ENCODE measurements at regions not wholly inside any gene's neighbourhood (a gene's known extent, or its start where the extent isn't known, plus 50 kb on each side); places are given as distances from the start of the nearest gene placed in this dataset.

DNA sequence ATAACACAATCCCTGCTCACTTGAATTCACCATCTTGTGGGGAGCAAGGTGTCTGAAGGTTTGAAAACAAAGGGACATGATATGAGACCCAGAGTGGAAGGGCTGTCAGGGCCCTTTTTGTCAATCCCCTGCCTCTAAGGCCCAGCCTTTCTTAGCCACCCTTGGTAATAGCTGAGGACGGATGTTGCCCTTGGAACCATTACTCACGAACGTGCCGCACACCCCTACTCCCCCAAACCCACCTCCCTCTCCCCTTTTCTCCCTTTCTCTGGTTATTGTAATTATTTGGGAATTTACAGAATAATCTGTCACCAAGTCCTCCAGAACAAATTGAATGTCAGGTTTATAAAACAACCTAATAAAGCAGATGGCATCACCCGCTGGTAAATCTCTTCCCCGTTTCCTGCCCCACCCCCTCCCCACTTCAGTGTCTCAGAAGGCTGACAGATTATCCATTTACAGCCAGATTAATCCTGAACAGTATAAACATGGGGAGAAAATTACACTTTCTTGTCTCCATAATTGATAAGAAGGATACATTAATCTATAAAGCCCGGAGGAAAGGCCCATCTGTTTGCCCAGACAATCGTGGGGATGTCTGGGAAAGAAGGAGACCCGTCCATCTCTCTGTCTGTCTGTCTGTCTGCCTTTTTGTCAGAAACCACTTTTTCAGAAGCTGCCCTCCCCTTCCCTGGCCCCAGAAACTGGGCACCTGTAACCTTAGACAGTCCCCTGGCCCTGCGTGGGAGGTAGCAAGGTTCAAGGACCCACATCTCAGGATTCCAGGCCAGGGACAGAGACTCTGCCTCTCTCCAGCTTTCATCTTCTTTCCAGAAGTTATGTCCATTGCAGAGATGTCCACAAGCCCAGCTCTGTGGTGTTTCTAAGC is 60.6 kb upstream of the CD34 start:
- no peak for DNase-seq (ENCODE audit: low spot score)

DNA sequence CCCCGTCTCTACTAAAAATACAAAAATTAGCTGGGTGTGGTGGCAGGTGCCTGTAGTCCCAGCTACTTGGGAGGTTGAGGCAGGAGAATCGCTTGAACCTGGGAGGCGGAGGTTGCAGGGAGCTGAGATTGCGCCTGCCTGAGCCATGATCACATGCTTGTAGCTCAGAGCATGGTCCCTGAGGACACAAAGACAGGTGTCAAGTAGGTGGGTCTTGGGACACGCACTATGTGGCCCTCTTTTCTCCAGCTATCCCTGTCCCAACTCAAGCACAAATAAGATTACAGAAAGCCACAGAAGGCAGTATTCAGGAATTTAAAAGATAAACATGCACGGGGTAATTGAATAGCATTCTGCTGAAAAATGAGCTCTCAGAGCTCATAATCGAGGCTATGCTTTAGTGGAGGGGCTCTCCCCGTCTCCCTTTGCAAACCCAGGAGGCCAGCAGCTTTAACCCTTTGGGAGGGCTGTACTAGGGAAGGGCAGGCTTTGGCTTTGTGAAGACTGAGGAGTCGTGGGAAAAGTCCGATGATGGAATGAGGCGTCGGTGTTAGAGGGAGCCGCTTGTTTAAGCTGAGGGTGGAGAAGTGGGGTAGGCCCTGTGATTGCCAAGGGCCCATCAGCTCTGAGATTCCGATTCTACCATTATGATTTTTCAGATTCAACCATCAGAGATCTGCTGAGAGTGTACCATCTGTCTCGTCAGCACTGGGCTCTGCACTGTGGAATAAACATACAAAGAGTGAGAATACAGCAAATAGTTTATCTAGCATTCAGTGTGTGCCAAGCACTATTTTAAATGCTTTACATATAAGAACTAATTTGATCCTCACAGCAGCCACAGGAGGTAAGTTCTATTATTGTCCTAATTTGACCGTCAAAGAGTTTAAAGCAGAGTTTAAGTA is 59.7 kb upstream of the CD34 start:
- DNase-seq (ENCODE audit: low spot score): no peak

DNA sequence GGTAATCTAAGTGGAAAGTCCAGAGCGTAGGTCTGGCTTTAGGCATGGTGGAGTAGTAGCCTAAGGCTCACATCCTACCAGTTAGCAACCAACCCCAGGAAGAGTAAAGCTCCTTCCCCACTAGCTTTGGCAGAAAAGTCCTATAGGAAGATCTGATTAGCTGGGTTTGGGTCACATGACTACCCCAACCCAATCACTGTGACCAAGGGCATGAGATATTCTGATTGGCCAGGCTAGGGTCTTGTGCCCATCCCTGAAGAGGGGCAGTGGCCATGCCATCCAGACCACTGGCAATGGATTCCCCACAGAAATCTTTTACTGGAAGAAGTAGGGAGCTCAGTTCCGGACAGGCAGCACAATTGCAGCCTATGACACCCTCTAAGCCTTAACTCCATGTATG is 58.6 kb upstream of the CD34 start:
- no peak for DNase-seq (ENCODE audit: low spot score)

DNA sequence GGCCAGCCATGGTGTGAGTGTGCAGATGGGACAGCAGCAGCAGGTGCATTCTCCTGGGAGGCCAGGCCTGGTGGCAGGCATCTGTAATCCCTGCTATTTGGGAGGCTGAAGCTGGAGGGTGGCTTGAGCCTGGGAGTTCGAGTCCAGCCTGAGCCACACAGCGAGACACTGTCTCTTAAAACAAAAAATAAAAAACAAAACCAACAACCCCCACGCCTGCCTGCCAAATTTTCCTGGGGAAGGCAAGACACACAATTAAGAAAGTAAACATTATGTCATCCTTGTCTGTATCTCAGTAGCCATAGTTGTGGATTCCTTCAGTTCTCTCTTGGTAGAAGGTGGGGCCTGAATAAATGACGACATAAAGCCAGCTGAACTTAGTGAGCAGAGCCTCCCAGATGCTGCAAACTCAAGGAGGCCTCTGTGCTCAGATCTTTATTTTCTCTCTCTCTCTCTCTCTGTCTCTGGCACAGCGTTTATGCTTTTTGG is 57.6 kb upstream of the CD34 start:
- DNase-seq (ENCODE audit: low spot score): no peak

DNA sequence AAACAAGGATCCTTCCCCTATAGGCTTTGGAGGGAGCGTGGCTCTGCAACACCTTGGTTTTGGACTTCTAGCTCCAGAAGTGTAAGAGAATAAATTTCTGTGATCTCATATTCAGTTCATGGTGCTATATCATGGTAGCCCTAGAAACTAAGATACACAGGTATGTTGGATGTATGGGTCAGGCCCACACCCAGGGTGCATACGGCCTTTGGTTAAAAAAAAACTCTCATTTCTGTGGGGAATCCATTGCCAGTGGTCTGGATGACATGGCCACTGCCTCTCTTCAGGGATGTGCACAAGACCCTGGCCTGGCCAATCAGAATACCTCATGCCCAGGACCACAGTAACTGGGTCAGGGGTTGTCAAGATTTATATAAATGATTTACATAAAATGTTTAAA is 56.8 kb upstream of the CD34 start:
- no peak for DNase-seq (ENCODE audit: low spot score)

DNA sequence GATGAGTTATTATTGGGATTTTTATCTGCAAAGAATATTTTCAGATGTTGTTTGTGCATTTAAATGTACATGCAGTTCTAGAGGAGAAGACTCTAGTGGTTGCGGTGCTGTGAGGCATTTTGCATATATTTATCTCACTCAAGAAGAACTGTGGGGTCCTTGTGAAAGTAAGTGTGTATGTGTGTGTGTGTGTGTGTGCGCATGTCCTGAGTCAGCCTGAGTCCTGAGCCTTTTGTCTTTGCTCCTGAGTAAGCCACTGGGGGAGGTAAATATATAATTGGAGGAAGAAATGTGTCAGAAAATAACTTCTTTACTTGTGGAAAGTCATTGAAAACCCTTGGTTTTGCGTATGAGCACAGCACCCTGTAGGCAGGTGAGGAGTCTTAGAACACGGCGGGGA is 55.6 kb upstream of the CD34 start:
- no peak for DNase-seq (ENCODE audit: low spot score)

DNA sequence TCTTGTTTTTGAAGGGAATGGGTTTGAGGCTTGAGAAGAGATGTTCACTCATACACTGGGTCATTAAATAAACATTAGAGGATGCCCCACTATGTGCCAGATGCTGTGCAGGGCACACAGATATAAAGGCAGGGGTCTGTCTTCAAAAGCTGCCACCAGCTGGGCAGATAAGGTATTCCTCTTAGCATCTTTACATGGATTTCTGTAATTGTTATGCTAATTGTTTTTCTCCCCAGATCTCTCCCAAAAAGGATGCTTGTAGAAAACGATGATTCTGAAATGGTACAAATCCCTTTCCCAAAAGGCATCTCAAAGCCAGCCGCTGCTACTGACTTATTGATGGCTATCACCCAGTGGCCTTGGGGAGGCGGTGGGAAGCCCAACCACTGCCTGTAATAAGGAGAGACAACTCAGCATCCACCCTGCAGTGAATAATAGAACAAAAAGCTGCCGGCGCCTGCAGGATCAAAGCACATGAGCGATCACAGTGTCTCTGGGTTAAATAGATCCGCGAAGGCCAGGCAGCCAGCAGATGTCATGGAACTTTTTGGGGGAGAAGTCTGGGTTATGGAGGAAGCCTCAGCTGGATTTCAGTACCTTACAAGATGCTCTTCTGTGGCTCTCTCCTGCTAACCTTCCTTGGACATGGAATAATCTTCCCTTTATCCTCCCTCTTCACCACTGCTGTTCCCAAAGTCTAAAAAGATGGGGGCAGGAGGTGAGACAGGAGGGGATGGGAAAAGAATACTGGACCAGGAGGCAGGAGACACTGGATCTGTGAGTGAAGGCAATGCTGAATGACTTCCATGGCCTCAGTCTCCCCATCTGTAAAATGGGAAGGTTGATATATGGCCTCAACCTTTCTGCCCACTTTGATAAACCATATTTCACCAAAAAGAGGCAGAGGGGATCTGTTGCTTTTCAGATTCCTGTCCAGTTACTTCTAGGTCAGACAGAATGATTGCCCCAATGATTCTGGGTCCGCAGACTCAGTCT is 54.8 kb upstream of the CD34 start:
- DNase-seq (ENCODE audit: low spot score): no peak

DNA sequence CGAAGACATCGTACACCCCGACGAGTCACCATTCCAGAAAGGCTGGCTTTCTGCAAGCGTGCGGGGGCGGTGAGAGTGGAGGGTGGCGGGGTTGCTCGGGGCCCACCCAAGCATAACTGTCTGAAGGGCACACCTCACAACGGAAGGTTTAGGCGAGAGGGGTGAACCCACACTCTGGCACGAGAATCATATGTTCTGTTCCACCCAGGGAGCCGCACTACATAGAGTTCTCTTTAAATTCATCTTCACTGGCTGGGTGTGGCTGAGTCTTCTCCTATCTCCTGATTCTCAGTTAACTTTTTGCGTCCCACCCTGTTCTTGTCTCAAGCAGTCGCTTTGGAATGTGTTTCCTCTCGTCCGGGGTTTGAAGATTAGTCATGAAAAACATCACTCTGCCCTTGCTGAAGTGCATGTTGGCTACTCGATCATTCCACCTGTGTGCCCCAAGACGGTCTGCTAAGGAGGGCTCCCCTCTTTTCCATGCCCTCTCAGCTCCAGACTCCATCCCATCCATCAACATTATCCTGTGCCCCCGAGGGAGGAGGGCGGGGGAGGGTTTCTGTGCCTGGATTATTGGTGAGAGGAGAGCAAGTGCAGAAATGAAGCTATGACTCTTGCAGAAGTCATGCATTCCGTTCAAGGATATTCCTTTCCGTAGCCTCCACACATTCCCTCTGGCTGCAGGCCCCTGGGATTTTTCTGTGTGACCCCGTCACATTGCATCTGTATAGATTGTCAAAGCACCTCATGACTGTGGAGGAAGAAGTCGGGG is 53.5 kb upstream of the CD34 start:
- no peak for DNase-seq (ENCODE audit: low spot score)

DNA sequence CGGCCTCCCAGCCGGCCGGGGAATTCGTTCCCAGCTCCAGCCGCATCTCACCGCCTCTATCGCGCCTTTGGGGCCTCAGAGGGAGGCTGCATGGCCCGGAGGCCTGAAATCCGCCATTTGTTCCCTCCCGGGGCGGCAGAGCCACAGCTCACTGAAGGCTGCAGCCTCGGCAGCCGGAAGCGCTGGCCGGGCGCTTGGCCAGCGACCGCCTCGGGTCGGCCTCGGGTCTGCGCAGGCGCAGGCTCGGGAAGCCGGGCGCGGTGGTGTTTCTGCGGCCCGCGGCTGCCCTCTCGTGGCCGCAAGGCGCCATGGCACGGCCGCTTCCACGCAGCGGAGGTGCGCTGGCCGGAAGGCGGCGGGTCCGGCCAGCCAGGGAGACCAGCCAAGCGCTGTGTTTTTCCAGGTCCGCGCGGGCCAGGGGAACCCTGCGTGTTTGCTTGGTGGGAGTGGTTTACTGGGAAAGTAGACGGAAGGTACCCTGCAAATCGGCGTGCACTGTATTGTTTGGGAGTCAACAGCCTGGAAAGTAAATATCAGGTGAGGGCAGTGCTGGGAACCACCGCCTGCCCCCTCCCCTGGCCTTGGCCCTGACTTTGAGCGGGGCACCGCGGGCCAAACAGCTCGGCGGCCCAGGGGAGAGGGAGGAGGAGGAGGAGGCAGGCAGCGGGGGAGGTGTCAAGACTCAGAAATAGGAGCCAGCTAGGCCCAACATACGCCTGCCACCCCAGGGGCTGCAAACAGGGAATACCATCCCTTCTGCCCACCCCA is 52.7 kb upstream of the CD34 start:
- DNase-seq (ENCODE audit: low spot score): peak; percentile 81

DNA sequence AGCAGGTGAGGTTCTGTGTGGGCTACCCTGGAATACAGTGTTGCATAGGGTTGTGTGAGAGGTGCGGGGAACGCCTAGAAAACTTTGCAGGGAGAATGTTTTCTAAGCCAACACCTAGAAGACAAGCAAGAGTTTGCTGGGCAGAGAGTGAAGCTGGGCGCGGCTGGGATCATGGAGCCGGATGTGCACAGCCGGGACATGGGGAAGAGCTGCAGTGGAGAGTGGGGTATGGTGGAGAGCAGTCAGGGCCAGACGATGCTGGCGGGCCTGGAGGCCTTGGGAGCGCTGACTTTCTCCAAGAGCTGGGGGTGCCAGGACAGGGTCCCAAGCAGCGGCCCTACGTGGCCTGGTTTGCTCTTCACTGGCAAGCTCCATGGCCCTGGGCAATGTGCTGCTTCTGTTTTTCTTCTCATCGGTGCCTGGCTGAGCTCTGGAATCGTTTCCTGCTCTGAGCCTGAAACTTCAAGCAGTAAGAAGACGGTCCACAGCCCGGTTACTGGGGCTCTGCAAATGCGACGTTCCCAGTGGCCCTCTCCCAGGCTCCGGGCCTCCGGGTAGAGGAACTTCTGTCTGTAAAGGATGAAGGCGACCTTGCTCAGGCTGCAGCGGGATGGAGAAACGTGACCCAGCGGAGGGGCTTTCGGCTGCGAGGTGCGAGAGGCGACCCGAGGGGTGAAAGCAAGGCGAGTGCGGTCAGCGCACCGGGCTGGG is 51.9 kb upstream of the CD34 start:
- peak; percentile 61 for DNase-seq (ENCODE audit: low spot score)
